ENCODE measurements at regions not wholly inside any gene's neighbourhood (a gene's known extent, or its start where the extent isn't known, plus 50 kb on each side); places are given as distances from the start of the nearest gene placed in this dataset.

DNA sequence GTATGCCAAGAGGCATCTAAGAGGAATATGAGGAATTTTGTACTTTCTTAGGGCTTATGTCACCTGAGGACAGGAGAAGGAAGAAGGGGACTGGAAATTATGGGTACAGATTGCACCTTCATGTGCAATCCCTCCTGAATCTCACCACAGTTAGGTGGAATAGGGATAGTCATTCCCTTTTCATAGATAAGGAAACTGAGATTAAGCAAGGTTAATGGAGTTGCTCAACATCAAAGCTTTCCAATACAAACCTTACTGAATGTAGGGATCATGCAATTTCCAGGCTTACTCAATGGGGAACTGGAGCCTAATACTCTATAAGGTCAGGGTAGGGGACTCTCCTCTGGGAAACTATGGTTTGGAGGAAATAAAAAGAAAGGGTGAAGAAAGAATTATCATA, 133.0 kb downstream of the C11orf87 start:
- no peak for DNase-seq (ENCODE audit: low read depth in 2 of 2)

DNA sequence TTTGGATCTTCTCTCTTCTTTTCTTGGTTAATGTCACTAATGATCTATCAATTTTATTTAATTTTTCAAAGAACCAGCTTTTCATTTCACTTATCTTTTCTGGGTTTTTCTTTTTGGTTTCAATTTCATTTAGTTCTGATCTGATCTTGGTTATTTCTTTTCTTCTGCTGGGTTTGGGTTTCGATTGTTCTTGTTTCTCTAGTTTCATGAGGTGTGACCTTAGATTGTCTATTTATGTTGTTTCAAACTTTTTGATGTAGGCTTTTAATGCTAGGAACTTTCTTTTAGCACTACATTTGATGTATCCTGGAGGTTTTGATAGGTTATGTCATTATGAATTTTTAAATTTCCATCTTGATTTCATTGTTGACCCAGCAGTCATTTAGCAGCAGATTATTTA, 142.3 kb downstream of the C11orf87 start:
- no peak for DNase-seq (ENCODE audit: low read depth in 2 of 2)

DNA sequence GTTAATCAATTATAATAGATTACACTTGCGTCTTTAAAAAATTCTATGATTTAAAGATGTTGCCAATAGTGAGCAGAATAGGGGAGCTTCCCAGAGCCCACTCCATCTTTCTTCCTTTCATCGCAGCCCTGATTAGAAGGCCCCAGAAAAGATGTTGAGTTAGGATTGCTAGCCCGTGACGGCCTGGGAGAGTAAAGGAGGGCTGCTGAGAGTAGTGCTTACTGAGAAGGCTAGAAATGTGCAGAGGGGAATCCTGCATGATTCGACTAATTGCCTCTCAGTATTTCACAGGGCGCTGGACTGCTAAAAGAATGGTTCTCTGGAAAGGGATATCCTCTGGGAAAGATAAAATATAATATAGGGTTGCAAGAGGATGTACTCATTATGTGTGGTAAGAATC, 160.5 kb downstream of the C11orf87 start:
- DNase-seq (ENCODE audit: low read depth in 2 of 2): no peak

DNA sequence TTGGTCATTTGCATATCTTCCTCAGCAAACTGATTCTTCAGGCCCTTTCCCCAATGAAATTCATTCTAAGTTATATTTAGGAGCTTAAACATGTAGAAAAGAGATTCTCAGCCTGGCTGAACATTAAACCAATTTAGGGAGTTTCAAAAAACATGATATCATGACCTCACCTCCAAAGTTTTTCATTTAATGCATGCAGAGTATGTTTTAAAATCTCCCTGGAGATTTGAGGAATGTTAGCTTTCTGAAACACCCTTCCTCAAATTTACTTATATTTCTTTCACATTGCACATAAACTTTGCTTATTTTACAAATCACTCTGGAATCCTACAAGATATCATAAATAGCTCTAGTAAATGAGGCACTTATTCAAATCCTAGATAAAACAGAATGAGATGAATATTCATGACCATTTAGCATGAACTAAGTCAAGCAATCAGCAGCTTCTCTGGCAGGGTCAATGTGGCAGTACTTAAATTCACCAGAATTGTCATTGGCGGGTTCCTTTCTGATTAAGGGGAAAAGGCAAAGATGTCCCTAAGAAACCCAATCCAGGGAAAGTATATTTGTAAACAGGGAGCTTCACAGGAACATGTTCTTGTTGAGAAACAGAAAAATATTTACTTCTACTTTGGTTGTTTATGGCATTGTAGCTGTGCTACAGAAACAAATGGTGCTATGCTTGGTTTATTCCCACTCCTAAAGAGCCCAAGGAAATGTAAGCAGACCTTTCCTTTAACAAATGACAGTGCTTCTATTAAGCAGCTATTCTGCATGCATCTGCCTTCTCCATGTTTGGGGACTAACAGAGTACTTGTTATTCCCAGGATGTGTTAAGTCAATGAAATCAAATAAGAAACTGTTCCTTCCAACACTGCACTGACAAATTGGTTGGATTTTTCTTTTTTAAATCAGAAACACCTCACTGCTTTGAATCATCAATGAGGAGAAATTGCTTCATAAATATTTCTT, 162.3 kb downstream of the C11orf87 start:
- DNase-seq (ENCODE audit: low read depth in 2 of 2): no peak

DNA sequence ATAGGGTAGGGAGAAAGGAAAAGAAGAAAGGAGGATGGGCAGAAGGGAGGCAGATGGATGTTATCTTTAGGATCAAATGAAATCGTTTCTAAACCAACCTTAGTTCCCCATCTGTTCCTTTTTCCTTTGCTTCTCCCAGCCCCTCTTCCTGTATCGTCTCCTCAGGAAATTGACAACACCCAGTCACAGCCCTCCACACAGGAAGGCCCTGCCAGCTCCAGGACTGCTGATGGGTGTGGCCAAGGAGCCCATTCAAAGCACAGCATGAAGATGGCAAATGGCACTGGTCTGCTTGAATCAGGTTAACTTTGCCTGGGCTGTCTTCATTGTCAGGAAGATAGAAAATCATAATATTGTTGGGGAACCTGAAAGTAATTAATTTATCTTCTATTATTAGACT, 164.8 kb downstream of the C11orf87 start:
- DNase-seq (ENCODE audit: low read depth in 2 of 2): no peak

DNA sequence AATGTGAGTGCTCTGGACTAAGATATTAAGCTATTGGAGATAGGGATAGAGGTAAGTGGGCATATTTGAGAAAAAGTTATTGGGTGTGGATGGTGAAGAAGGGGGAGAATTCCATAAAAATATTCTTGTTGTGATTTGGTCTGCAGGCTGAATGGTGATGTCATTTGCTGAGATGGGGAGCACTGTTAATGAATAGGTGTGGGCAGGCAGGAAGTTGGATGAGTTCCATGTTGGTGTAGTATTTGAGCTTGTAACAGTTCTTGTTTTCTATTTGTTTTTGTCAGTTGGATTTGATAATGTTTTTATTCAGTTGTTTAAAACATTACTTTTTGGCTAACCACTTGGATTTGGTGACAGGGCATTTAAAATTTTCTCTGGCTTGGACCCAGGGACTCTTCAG, 168.8 kb downstream of the C11orf87 start:
- DNase-seq (ENCODE audit: low read depth in 2 of 2): no peak

DNA sequence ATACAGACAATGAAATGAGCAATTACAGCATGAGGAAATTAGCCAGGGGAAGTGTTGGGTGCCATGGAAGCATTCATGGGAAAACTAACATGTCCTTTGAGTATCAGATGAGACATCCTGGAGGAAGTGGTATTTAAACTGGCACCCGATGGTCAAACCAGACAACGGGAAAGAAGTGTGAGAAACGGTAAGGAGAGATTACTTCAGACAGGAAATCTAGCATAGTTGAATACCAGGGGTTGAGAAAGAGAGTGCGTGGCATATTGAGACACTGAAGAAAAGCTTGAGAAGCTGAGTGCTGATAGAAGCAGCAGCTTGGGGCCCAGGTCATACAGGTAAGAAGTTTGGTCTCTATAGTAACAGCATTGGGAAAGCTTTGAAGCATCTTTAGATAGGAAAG, 175.3 kb downstream of the C11orf87 start:
- no peak for DNase-seq (ENCODE audit: low read depth in 2 of 2)

DNA sequence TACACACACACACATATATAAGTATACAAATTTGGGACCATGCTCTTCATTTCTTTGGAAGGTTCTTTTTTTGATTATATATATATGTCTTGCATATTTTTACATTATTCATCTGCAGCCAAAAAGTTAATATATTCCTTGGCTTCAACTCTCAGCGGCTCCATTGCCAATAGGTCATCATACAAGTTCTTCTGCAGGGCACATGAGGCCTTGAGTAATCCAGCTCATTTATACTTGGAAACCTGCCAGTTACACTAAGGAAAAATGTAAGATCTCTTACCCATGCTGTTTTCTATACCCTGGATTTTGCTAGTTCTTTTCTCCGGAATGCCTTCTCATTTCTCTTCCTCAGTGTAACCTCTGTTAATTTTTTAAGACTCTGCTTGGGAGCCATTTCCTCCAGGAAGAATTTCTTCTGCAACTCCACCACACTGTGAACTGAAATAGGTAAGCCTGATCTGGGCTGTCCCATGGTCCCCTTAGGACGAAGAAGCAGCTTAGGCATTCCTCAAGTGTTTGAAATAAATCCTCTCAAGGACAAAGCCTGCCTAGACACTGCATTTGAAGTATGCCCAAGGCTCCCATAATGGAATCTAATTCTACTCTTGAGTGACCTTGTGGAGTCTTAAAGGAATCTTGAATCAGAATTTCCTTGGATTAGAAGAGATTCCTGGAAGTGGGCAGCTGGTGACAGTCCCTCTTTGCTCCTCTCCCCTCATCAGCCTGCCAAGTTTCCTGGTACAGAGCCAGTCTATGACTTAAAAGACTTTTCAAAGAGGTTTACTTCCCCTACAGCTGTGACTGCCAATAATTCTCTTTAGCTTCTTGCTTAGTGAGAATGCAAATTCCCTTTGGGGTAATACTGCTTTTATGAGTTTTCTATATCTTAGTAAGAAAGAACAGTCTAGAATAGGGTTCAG, 182.8 kb downstream of the C11orf87 start:
- DNase-seq (ENCODE audit: low read depth in 2 of 2): no peak

DNA sequence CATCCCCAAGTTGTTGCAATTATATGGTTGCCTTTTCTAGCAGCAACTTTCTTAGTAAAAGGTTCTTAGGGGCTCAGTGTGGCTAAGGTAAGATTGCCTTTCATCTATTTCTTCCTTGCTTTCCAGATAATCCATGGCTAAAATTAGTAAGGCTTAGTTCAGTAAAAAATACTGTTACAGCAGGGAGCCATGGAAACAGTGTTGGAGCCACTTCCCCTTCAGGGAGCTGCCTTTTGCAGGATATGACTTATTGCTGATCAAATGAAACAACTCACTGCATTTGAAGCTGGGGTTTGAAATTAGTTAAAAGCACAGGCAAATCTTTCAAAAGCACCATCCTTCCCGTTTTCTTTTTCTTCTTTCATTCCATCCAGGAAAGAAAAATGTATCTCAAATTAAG, 184.3 kb downstream of the C11orf87 start:
- DNase-seq (ENCODE audit: low read depth in 2 of 2): no peak

DNA sequence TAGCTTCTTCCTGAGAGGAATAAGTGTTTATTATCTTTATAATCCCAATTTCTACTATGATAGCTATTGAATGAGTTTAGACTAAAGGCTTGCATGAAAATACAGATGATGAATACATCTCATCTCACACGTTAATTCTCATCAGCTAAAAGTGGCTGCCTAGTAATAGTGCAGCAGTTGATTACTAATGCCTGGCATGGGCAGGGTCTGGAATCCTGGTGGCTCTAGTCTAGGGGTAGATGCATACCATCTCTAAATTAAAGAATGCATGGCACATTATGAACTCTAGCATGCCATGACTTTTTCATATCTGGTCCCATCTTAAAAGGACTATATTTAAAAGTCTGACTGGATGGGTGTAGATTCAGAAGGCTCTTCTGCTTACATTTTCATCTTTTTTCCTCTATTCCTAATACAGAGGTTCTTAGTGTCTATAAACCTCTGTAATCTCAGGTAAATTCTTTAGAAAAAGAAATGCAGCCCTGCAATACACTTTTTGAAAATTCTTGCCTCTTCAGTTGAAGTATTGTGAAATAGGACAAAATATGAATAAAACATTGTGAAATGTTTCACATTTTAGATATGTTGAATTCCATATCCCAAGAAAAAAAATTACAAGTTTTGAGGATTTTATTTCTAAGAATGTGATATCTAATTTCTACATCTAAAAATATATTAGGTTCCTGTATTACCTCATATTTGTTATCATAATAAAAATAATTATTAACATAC, 187.6 kb downstream of the C11orf87 start:
- no peak for DNase-seq (ENCODE audit: low read depth in 2 of 2)

DNA sequence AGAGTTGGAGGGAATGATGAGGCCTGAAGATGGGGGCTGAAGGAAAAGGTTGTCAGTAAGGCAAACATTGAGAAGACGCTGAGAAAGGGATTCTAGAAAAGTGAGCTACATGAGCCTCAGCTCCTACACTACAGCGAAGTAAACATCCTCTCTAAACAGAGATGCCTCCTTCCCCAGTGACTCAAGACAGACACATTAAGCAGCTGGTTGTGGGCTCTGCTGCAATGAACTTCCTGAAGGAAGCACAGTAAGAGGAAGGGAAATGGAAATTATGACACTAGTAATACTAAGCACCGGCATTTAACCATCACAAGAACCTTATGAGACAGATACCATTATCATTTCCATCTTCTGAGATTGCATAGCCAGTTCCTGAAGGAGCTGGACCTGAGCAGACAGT, 190.5 kb downstream of the C11orf87 start:
- DNase-seq (ENCODE audit: low read depth in 2 of 2): no peak

DNA sequence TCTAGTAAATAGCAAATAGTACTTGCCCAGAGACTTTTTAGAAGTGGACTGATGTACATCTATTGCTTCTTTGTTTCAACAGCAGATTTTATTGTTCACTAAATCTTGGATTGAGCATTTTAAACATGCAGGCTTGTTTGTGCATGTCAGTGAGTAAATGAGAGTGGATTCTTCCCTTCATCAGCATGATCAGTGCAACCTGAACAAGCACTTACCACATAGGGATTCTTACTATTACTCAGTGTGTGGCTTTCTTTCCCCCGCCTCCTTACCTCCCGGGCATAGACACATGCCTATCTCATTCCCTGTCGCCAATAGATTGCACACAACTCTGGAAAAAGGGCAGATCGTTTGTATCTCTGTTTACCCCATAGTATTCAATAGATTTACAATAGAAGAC, 197.5 kb downstream of the C11orf87 start:
- no peak for DNase-seq (ENCODE audit: low read depth in 2 of 2)

DNA sequence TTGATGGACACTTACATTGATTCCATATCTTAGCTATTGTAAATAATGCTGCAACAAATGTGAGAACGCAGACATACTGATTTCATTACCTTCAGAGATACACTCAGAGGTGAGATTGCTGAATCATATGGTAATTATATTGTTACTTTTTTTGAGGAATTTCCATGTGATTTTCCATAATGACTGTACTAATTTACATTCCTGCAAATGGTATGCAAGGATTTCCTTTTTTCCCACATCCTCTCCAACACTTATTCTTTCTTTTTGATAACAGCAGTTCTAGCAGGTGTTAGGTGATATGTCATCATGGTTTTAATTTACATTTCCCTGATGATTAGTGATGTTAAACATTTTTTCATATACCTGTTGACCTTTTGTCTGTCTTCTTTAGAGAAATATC, 207.7 kb downstream of the C11orf87 start:
- DNase-seq (ENCODE audit: low read depth in 2 of 2): no peak

DNA sequence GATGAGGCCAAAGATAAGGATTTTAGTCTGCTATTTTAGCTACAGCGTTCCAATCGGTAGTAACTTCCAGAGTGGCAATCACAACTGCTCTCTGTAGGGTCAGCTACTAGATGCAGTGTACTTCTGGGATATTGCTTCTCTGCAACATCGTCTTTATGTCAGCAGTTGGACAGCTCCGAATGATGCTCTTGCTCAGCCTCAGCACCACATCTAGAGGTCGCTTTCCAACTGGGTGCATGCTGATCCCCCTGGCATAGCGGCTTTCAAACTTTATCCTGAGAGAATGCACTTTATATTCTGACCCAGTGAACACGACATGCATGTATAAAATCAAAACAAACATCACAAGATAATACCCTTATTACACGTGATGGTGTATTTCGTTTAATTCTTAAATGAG, 219.6 kb downstream of the C11orf87 start:
- no peak for DNase-seq (ENCODE audit: low read depth in 2 of 2)

DNA sequence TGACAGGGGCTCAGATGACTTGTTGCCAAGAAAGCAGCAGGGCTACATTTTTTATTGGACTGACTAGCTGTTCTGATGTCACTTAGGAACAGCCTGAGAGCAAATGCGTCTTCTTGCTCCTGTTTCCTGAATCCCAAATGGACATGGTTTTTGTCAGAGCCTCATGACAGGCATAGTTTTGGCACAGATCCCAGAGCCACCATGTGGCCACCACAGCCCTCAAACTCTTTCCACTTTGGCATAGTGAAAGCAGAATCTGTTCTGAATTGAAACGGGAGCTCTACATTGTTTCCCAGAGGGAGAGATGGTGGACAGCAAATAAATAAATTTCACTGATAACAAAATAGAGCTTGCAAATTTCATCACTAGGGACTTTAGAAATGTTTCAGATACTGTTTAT, 222.2 kb downstream of the C11orf87 start:
- DNase-seq (ENCODE audit: low read depth in 2 of 2): no peak

DNA sequence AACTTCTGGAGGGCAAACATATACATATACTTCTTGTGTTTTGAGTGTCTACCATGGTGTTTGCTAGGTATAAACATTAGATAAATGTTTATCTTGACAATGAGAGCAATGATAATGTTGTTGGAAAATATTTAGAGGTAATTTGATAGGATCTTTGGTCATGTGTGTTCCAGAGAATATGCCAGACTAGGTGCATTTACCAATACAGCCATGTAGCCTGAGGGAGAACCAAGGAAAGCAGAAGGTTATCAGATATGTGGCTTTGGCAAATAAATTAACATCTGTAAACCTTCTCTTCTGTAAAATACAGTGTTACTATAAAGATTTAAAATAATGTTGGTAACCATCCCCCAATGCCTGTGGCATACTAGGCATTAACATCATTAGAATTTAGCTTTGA, 226.8 kb downstream of the C11orf87 start:
- no peak for DNase-seq (ENCODE audit: low read depth in 2 of 2)

DNA sequence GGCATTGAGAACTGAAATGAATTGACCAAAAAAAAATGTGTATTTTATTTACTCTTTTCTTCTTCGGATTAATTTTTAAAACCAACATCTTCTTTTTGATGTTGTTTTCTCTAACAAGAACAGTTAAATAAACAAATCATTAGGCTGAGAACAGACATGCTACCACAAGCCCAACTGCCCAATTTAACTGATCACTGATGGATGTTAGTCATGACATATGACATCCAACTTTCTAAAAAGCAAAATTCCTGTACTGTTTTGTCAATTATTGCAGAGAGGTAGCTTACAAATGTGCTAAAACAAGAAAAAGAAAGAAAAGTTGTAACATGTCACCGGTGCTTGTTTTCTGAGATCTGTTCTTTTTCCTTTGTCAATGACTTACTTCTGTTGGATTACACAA, 232.1 kb downstream of the C11orf87 start:
- no peak for DNase-seq (ENCODE audit: low read depth in 2 of 2)

DNA sequence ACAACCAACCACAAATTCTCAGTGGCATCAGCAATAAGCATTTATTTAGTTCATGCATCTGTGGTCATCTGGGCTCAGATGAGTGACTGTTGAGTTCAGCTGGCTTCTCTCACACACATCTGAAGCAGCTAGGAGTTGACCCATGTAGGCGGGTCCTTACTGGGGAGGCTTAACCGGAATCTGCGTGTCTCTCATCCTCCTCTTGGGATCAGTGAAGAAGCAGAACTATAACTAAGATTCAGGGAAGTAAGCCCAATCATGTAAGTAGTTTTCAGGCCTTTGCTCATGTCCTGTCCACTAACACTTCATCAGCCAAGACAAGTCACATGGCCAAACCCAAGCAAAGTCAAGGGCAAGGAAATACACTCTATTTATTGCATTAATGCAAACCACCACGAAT, 236.2 kb downstream of the C11orf87 start:
- no peak for DNase-seq (ENCODE audit: low read depth in 2 of 2)

DNA sequence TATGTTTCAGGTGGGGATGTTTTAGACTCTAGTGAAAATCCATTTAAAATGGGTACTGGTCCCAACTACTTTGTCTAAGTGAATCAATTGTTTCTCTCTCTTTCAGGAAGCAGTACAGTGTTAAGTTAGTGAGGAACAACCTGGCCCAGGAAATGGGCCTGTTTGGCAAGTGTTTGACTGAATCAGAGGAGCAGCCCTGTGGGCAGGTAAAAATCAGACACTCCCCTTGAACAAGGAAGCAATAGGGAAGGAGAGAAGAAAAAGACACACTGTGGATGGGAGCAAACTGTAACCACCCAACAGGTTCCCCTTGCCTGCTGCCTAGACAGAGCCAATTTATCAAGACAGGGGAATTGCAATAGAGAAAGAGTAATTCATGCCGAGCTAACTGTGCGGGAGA, 245.7 kb downstream of the C11orf87 start:
- no peak for DNase-seq (ENCODE audit: low read depth in 2 of 2)

DNA sequence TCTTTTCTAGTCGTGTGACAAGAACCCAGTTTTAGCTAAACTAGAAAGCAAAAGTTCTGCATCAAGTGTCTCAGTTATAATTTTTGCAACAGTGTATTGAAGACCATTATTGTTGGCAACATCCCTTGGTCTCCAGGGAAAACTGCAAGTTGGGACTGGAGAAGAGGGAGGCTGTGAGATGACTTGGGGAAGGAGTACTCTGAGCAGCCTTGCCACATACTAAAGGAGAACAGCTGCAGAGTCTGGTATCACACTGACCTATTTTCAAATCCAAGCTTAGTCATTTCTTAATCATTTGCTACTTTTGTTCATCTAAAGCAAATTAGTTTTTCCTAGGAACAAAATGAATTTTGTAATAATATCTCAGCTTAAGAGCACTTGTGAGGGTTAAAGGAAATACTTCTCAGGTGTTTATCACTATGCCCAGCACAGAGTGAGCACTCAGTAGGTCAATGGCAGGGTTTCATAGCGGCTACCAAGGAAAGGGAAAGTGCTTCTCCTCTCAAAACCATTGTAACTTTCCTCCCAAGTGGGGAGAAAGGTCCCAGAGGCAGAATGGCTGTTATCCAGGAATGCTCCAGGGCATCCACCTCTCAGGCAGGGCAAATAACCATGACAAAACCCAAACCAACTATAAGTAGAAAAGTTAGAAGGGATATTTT, 247.1 kb downstream of the C11orf87 start:
- DNase-seq (ENCODE audit: low read depth in 2 of 2): no peak

DNA sequence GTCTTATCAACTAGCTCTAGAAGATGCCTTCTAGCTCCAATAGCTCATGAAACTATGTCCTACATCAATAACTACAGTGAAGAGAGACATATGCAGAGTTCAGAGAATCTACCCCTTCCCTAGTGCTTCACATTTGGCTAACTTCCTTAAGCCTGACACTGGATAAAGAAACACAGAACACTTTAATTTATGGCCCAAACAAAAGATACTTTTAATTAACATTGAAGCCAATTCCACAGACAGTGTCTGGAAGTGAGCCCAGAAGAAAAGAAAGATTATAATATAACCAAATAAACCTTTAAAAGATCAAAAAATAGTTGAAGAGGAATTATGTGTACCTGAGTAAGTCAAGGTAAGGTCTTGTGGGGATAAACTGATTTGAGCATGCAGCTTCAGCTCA, 255.2 kb downstream of the C11orf87 start:
- DNase-seq (ENCODE audit: low read depth in 2 of 2): no peak

DNA sequence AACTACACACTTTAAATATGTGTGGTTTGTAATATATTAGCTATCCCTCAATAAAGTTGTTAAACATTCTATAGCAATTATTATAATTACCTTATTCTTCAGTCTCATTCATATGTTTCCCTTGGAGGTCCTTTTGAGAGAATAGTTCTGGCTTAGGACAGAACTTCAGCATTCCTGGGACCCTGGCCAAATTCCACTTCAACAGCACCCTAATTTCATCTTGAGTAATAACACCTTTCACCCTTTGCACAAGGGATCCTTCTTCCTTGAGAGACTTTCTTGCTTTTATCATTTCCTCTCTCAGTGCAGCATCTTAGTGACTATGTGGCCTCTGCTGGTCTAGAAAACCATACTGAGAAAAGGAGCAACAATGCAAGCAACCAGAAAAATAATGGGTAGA, 255.9 kb downstream of the C11orf87 start:
- no peak for DNase-seq (ENCODE audit: low read depth in 2 of 2)
